H1 (cell line): ENCODE measurements at regions not wholly inside any gene's neighbourhood (a gene's known extent, or its start where the extent isn't known, plus 50 kb on each side); places are given as distances from the start of the nearest gene placed in this dataset.

Experiments
- BRCA1 ChIP-seq: IDR thresholded peaks from 2 replicates; pipeline ENCODE4 v1.6.1; 2012; ENCODE audit warnings: low read depth, low read length, improper control_type of control experiment
- CTBP2 ChIP-seq: IDR thresholded peaks from 2 replicates; pipeline ENCODE4 v1.7.0; 2011; ENCODE audit warnings: borderline replicate concordance, mild to moderate bottlenecking, moderate library complexity, mixed read lengths, low read length; ENCODE audit not compliant: insufficient read depth, insufficient read length
- GTF2F1 ChIP-seq: IDR thresholded peaks from 2 replicates; pipeline ENCODE4 v1.6.1; 2012; ENCODE audit warnings: low read depth, low read length, improper control_type of control experiment, borderline replicate concordance
- JUN ChIP-seq: IDR thresholded peaks from 2 replicates; pipeline ENCODE4 v1.6.1; 2011; ENCODE audit warnings: low read depth, mild to moderate bottlenecking, improper control_type of control experiment, low read length
- RBBP5 ChIP-seq: IDR thresholded peaks from 2 replicates; pipeline ENCODE4 v1.7.1; 2012; ENCODE audit warnings: low read depth, mild to moderate bottlenecking, inconsistent platforms, low read length, moderate library complexity, borderline replicate concordance
- USF2 ChIP-seq: IDR thresholded peaks from 2 replicates; pipeline ENCODE4 v1.6.1; 2011; ENCODE audit warnings: low read length, improper control_type of control experiment
- TF ChIP-seq, protein P1 (sequence below), 3 experiments: IDR thresholded peaks; 1 replicate in 2 of 3; 2 replicates in 1 of 3; pipeline versions ENCODE4 v1.5.1 to v1.6.1; 2011; ENCODE audit warnings: low read length in 3 of 3, mild to moderate bottlenecking in 3 of 3, inconsistent platforms in 2 of 3, low read depth in 1 of 3, moderate library complexity in 1 of 3; ENCODE audit not compliant: insufficient read depth in 1 of 3; ENCODE audit errors: control extremely low read depth in 1 of 3

GRCh38 chr13:58437427-58437826 is 805.9 kb downstream of the PCDH17 start (continued):
- TF ChIP-seq, protein P1, sequence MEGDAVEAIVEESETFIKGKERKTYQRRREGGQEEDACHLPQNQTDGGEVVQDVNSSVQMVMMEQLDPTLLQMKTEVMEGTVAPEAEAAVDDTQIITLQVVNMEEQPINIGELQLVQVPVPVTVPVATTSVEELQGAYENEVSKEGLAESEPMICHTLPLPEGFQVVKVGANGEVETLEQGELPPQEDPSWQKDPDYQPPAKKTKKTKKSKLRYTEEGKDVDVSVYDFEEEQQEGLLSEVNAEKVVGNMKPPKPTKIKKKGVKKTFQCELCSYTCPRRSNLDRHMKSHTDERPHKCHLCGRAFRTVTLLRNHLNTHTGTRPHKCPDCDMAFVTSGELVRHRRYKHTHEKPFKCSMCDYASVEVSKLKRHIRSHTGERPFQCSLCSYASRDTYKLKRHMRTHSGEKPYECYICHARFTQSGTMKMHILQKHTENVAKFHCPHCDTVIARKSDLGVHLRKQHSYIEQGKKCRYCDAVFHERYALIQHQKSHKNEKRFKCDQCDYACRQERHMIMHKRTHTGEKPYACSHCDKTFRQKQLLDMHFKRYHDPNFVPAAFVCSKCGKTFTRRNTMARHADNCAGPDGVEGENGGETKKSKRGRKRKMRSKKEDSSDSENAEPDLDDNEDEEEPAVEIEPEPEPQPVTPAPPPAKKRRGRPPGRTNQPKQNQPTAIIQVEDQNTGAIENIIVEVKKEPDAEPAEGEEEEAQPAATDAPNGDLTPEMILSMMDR (IDR thresholded peaks at IDR 0.05; ENCODE audit: control extremely low read depth in 1 of 3, insufficient read depth in 1 of 3, low read depth in 1 of 3, low read length in 3 of 3) = no peak
- no peak for TF ChIP-seq BRCA1
- TF ChIP-seq CTBP2 = no peak
- TF ChIP-seq GTF2F1 = no peak
- TF ChIP-seq USF2 = no peak
- no peak for TF ChIP-seq JUN
- no peak for TF ChIP-seq RBBP5
